Activated CD8-positive, alpha-beta memory T cell treated with anti-CD3 and anti-CD28 coated beads for 4 hours (primary cell): ENCODE measurements at regions not wholly inside any gene's neighbourhood (a gene's known extent, or its start where the extent isn't known, plus 50 kb on each side); places are given as distances from the start of the nearest gene placed in this dataset.

Experiments
- DNase-seq, 2 donors: peaks; one replicate each; pipeline ENCODE4 v3.0.0-alpha.2; 2020; ENCODE audit warnings: low read depth in 2 of 2

GRCh38 chr12:22740656-22741355, 115.8 kb downstream of the ETNK1 start:
- no peak for DNase-seq

- DNase-seq, result no peak
Observed at GRCh38 chr12:22743700-22744099, 118.7 kb downstream of the ETNK1 start.

- no peak for DNase-seq
Observed at GRCh38 chr12:22744197-22744596, 119.2 kb downstream of the ETNK1 start.

GRCh38 chr12:22746720-22747119, 121.7 kb downstream of the ETNK1 start:
- DNase-seq, result no peak

- DNase-seq, result no peak
Observed at GRCh38 chr12:22755629-22756028, 130.7 kb downstream of the ETNK1 start.

GRCh38 chr12:22759769-22760674, 135.1 kb downstream of the ETNK1 start:
- DNase-seq, result no peak

GRCh38 chr12:22765421-22766130, 140.6 kb downstream of the ETNK1 start:
- no peak for DNase-seq

- DNase-seq, result no peak
Observed at GRCh38 chr12:22766911-22767420, 142.0 kb downstream of the ETNK1 start.

- DNase-seq, result no peak
Observed at GRCh38 chr12:22781339-22781738, 156.4 kb downstream of the ETNK1 start.

- DNase-seq, result no peak
Observed at GRCh38 chr12:22787557-22787956, 162.6 kb downstream of the ETNK1 start.

GRCh38 chr12:22788913-22789312, 163.9 kb downstream of the ETNK1 start:
- DNase-seq, result no peak

- DNase-seq, result no peak
Observed at GRCh38 chr12:22792138-22792537, 167.2 kb downstream of the ETNK1 start.

GRCh38 chr12:22794017-22794416, 169.0 kb downstream of the ETNK1 start:
- no peak for DNase-seq

- no peak for DNase-seq
Observed at GRCh38 chr12:22796941-22797630, 172.1 kb downstream of the ETNK1 start.

GRCh38 chr12:22797701-22798100, 172.7 kb downstream of the ETNK1 start:
- no peak for DNase-seq

- no peak for DNase-seq
Observed at GRCh38 chr12:22798116-22798515, 173.1 kb downstream of the ETNK1 start.

- DNase-seq, result no peak
Observed at GRCh38 chr12:22799503-22799902, 174.5 kb downstream of the ETNK1 start.

GRCh38 chr12:22800332-22800731, 175.4 kb downstream of the ETNK1 start:
- no peak for DNase-seq

- DNase-seq, result no peak
Observed at GRCh38 chr12:22802883-22803630, 178.1 kb downstream of the ETNK1 start.

- DNase-seq, result no peak
Observed at GRCh38 chr12:22803725-22804124, 178.8 kb downstream of the ETNK1 start.

- DNase-seq, result no peak
Observed at GRCh38 chr12:22808860-22809259, 183.9 kb downstream of the ETNK1 start.
